Cerebellar cortex (tissue), 1 donor: ENCODE measurements at regions not wholly inside any gene's neighbourhood (a gene's known extent, or its start where the extent isn't known, plus 50 kb on each side); places are given as distances from the start of the nearest gene placed in this dataset.
"Not testable (repeated sequence)": the region's sequence is repeated elsewhere in the genome, so short reads cannot be mapped to it uniquely, and the experiment has no call there.

Source experiments
- DNase-seq: peaks from one replicate; pipeline ENCODE4 v3.0.0-alpha.2; 2015; ENCODE audit warnings: low spot score

GRCh38 chr11:26839911-26840698 is 118.2 kb upstream of the SLC5A12 start:
- DNase-seq = no peak

GRCh38 chr11:26841818-26842473 is 120.1 kb upstream of the SLC5A12 start:
- no peak for DNase-seq

- DNase-seq = no peak
These were observed 120.8 kb upstream of the SLC5A12 start for GRCh38 chr11:26842478-26843282.

GRCh38 chr11:26843539-26843938 is 121.7 kb upstream of the SLC5A12 start:
- no peak for DNase-seq

- no peak for DNase-seq
These were observed 123.1 kb upstream of the SLC5A12 start for GRCh38 chr11:26844963-26845362.

- DNase-seq = no peak
These were observed 124.4 kb upstream of the SLC5A12 start for GRCh38 chr11:26846227-26846626.

- peak; percentile 66 for DNase-seq
These were observed 125.6 kb upstream of the SLC5A12 start for GRCh38 chr11:26847459-26847858.

- DNase-seq = no peak
These were observed 126.1 kb upstream of the SLC5A12 start for GRCh38 chr11:26847977-26848376.

- DNase-seq = peak; percentile 85
These were observed 127.2 kb upstream of the SLC5A12 start for GRCh38 chr11:26849036-26849435.

GRCh38 chr11:26851291-26851690 is 129.4 kb upstream of the SLC5A12 start:
- DNase-seq = no peak

GRCh38 chr11:26851696-26852095 is 129.8 kb upstream of the SLC5A12 start:
- peak; percentile 96 for DNase-seq

- no peak for DNase-seq
These were observed 135.8 kb upstream of the FIBIN start for GRCh38 chr11:26858098-26858497.

GRCh38 chr11:26859416-26859815 is 134.5 kb upstream of the FIBIN start:
- no peak for DNase-seq

- DNase-seq = peak; percentile 60
These were observed 133.7 kb upstream of the FIBIN start for GRCh38 chr11:26860091-26860780.

GRCh38 chr11:26860895-26861294 is 133.0 kb upstream of the FIBIN start:
- no peak for DNase-seq

GRCh38 chr11:26862801-26863200 is 131.1 kb upstream of the FIBIN start:
- no peak for DNase-seq

- DNase-seq = no peak
These were observed 128.2 kb upstream of the FIBIN start for GRCh38 chr11:26865703-26866102.

- DNase-seq = no peak
These were observed 126.6 kb upstream of the FIBIN start for GRCh38 chr11:26867286-26867685.

GRCh38 chr11:26878959-26879581 is 114.8 kb upstream of the FIBIN start:
- no peak for DNase-seq

- DNase-seq = not testable (repeated sequence)
These were observed 111.5 kb upstream of the FIBIN start for GRCh38 chr11:26882363-26882880.

- no peak for DNase-seq
These were observed 102.4 kb upstream of the FIBIN start for GRCh38 chr11:26891501-26891900.
